ENCODE measurements at regions not wholly inside any gene's neighbourhood (a gene's known extent, or its start where the extent isn't known, plus 50 kb on each side); places are given as distances from the start of the nearest gene placed in this dataset.

GRCh38 chr14:89619596-89619995, 202.6 kb upstream of the FOXN3 start:
- H3K4me3 ChIP-seq (ENCODE audit: low read depth, low read length): peak overlapping the region; percentile 58
- DNase-seq (ENCODE audit: low read depth): no peak
- no peak for TF ChIP-seq CTCF (IDR thresholded peaks at IDR 0.05; ENCODE audit: low read depth, low read length, missing control alignments)
- in situ Hi-C loops (cut with HindIII; ENCODE audit: low sequenced_read_pairs): no loop called here

GRCh38 chr14:89618811-89619551, 201.9 kb upstream of the FOXN3 start:
- no peak for TF ChIP-seq CTCF (IDR thresholded peaks at IDR 0.05; ENCODE audit: low read depth, low read length, missing control alignments)
- in situ Hi-C loops (cut with HindIII; ENCODE audit: low sequenced_read_pairs): no loop called here
- DNase-seq (ENCODE audit: low read depth): no peak
- peak overlapping the region; percentile 58 for H3K4me3 ChIP-seq (ENCODE audit: low read depth, low read length)

- no peak for TF ChIP-seq CTCF (IDR thresholded peaks at IDR 0.05; ENCODE audit: low read depth, low read length, missing control alignments)
- DNase-seq (ENCODE audit: low read depth): no peak
- in situ Hi-C loops (cut with HindIII; ENCODE audit: low sequenced_read_pairs): no loop called here
- peak overlapping the region; percentile 58 for H3K4me3 ChIP-seq (ENCODE audit: low read depth, low read length)
These were observed 201.3 kb upstream of the FOXN3 start for GRCh38 chr14:89618330-89618708.

- in situ Hi-C loops (cut with HindIII; ENCODE audit: low sequenced_read_pairs): no loop called here
- DNase-seq (ENCODE audit: low read depth): peak; percentile 18
- no peak for TF ChIP-seq CTCF (IDR thresholded peaks at IDR 0.05; ENCODE audit: low read depth, low read length, missing control alignments)
- peak overlapping the region; percentile 58 for H3K4me3 ChIP-seq (ENCODE audit: low read depth, low read length)
These were observed 200.7 kb upstream of the FOXN3 start for GRCh38 chr14:89617481-89618329.

GRCh38 chr14:89616852-89617341, 199.9 kb upstream of the FOXN3 start:
- peak overlapping the region; percentile 58 for H3K4me3 ChIP-seq (ENCODE audit: low read depth, low read length)
- in situ Hi-C loops (cut with HindIII; ENCODE audit: low sequenced_read_pairs): no loop called here
- peak; percentile 32 for DNase-seq (ENCODE audit: low read depth)
- TF ChIP-seq CTCF (IDR thresholded peaks at IDR 0.05; ENCODE audit: low read depth, low read length, missing control alignments): no peak

- peak overlapping the region; percentile 3 for H3K4me3 ChIP-seq (ENCODE audit: low read depth, low read length)
- DNase-seq (ENCODE audit: low read depth): no peak
- TF ChIP-seq CTCF (IDR thresholded peaks at IDR 0.05; ENCODE audit: low read depth, low read length, missing control alignments): no peak
- in situ Hi-C loops (cut with HindIII; ENCODE audit: low sequenced_read_pairs): no loop called here
These were observed 199.4 kb upstream of the FOXN3 start for GRCh38 chr14:89616425-89616824.
